ENCODE measurements at regions not wholly inside any gene's neighbourhood (a gene's known extent, or its start where the extent isn't known, plus 50 kb on each side); places are given as distances from the start of the nearest gene placed in this dataset.

- TF ChIP-seq CHD7 (IDR thresholded peaks at IDR 0.05; ENCODE audit: insufficient replicate concordance, low read length), result no peak
- TF ChIP-seq POLR2AphosphoS5 (IDR thresholded peaks at IDR 0.05; ENCODE audit: low read depth, low read length), result no peak
- no peak for TF ChIP-seq SAP30 (IDR thresholded peaks at IDR 0.05; ENCODE audit: insufficient read depth, insufficient replicate concordance, low read length)
- no peak for TF ChIP-seq BACH1 (IDR thresholded peaks at IDR 0.05; ENCODE audit: low read length)
- no peak for TF ChIP-seq CHD2 (IDR thresholded peaks at IDR 0.05; ENCODE audit: low read length)
- TF ChIP-seq E2F6 (IDR thresholded peaks at IDR 0.05), result no peak
Observed at GRCh38 chr3:193943851-193944517, 192.0 kb upstream of the HES1 start (continued).

Data from H1 (cell line).